ENCODE measurements at regions not wholly inside any gene's neighbourhood (a gene's known extent, or its start where the extent isn't known, plus 50 kb on each side); places are given as distances from the start of the nearest gene placed in this dataset.
"Not testable (repeated sequence)": the region's sequence is repeated elsewhere in the genome, so short reads cannot be mapped to it uniquely, and the experiment has no call there.

DNA sequence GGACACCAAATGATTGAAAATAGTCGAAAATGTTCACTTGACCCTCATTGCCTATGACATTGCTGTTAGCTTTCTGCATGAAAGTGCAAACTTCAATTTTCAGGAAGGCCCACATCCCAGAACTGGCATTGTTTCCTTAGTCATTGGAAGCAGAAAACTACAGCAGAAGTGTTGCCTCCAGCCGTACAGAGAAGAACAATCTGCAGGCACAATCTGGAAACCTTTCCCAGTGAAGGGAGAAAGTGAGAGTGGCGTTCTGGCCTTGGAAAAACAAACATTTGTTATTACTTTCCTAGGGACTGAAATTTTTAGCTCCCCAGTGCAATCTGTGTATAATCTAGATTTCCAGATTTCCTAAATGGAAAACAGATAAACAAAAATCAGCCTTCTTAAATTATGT is 529.5 kb upstream of the RBFOX1 start:
- no peak for DNase-seq (ENCODE audit: low read depth, low spot score)

DNA sequence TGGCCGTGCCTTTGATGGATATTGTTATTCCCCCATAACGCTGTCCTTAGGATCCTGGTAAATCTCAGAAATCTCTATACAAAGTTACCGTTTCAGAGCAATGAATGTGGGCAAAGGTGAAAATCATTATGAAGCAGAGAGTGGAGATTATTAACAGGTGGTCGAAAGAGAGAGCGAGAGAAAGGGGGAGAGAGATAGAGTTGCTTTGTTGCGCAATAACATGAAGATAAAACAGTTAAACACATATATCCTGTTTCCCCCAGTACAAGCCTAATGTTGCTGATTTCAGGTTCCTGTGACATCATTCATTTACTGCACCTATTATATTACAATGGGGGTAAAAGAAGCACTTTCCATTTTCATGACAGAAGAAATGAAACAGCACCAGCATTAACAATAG is 535.4 kb upstream of the RBFOX1 start:
- TF ChIP-seq FOXP2 (optimal IDR thresholded peaks at IDR 0.05; ENCODE audit: control extremely low read depth, extremely low read length, insufficient read depth), result no peak
- TF ChIP-seq EZH2 (IDR thresholded peaks at IDR 0.05), result no peak
- no peak for TF ChIP-seq POLR2AphosphoS5 (IDR thresholded peaks at IDR 0.05; ENCODE audit: borderline replicate concordance, low read depth, low read length)
- no peak for DNase-seq (ENCODE audit: low read depth, low spot score)
- Histone ChIP-seq H3K9me3 (ENCODE audit: low read depth, low read length) (no peaks in the 10 kb centered on the region), H3K4me3 (no peak overlapping the region), H3K9ac (ENCODE audit: insufficient read length) (no peak overlapping the region), H3K36me3 (ENCODE audit: insufficient read depth, low read length) (no peaks in the 10 kb centered on the region), H3K27ac (no peak overlapping the region)

More for the DNA sequence above, 529.5 kb upstream of the RBFOX1 start:
- no peak for TF ChIP-seq POLR2AphosphoS5 (IDR thresholded peaks at IDR 0.05; ENCODE audit: borderline replicate concordance, low read depth, low read length)
- no peak for TF ChIP-seq FOXP2 (optimal IDR thresholded peaks at IDR 0.05; ENCODE audit: control extremely low read depth, extremely low read length, insufficient read depth)
- no peak for TF ChIP-seq EZH2 (IDR thresholded peaks at IDR 0.05)
- Histone ChIP-seq H3K9me3 (ENCODE audit: low read depth, low read length) (no peaks in the 10 kb centered on the region), H3K36me3 (ENCODE audit: insufficient read depth, low read length) (no peaks in the 10 kb centered on the region), H3K27ac (no peak overlapping the region), H3K4me3 (no peak overlapping the region), H3K9ac (ENCODE audit: insufficient read length) (no peak overlapping the region)

DNA sequence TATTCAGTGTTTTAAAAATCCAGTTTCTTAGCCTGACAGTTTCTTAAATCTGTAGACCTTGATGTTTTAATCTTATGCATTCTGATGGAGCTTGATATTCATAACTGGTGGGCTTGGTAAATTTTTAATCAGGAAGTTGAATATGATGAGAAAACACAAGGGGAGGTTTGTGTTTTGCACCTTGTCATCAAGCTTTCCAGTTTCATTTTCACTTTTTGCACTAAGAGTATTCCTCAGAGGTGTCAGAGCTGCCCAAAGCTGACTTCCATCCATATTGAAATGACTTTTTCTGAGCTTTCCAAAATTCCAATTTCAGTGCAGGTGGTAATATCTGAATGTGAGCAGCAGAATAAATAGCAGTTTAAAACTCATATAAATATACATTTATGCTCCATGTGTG is 555.0 kb upstream of the RBFOX1 start:
- Histone ChIP-seq H3K27ac (no peak overlapping the region), H3K4me3 (no peak overlapping the region), H3K36me3 (ENCODE audit: insufficient read depth, low read length) (no peaks in the 10 kb centered on the region), H3K9me3 (ENCODE audit: low read depth, low read length) (no peaks in the 10 kb centered on the region), H3K9ac (ENCODE audit: insufficient read length) (no peak overlapping the region)
- no peak for TF ChIP-seq POLR2AphosphoS5 (IDR thresholded peaks at IDR 0.05; ENCODE audit: borderline replicate concordance, low read depth, low read length)
- TF ChIP-seq EZH2 (IDR thresholded peaks at IDR 0.05), result no peak
- no peak for TF ChIP-seq FOXP2 (optimal IDR thresholded peaks at IDR 0.05; ENCODE audit: control extremely low read depth, extremely low read length, insufficient read depth)
- DNase-seq (ENCODE audit: low read depth, low spot score), result no peak

DNA sequence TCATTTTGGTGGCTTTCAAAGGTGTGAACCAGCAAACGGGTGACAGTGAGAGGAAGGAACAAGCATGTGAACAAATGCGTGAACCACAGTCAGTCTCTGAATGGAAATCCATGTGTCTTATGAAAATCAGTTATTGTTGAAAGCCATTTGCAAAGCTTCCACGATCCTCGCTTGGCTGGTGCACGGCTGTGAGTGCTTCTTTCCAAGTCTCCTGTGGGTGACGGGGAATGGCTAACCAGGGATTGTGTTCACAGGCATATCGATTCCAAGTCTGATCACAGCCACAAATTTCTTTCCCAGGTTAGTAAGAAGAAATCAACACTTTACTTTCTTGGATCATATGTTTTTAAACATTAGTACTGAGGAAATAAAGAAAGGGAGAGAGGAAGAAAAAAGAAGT is 556.9 kb upstream of the RBFOX1 start:
- H3K36me3 ChIP-seq (ENCODE audit: insufficient read depth, low read length), result no peaks in the 10 kb centered on the region
- no peaks in the 10 kb centered on the region for H3K9me3 ChIP-seq (ENCODE audit: low read depth, low read length)
- H3K9ac ChIP-seq (ENCODE audit: insufficient read length), result no peak overlapping the region
- no peak for DNase-seq (ENCODE audit: low read depth, low spot score)
- TF ChIP-seq EZH2 (IDR thresholded peaks at IDR 0.05), result no peak
- no peak overlapping the region for H3K27ac ChIP-seq
- H3K4me3 ChIP-seq, result no peak overlapping the region

DNA sequence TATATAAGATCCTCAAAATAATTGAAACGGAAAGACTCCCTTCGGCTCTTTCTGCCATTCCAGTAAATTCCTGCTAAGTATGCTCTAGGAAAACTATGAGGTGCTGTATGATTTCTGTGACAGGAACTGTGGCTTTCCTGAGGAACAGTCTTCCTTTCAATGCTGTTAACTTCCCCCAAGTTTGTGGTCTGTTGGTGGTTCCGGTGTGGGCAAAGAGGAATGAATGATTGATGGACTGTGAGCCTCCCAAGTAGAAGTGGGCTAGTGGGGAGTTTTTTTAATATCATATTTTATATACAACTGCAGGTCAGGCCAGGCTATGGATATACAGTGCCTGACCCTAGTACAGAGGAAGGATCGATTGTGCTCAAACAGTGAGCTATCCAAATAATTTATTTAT is 560.7 kb upstream of the RBFOX1 start:
- H3K27ac ChIP-seq, result no peak overlapping the region
- DNase-seq (ENCODE audit: low read depth, low spot score), result no peak
- H3K36me3 ChIP-seq (ENCODE audit: insufficient read depth, low read length), result no peaks in the 10 kb centered on the region
- no peaks in the 10 kb centered on the region for H3K9me3 ChIP-seq (ENCODE audit: low read depth, low read length)
- TF ChIP-seq EZH2 (IDR thresholded peaks at IDR 0.05) (no peak), FOXP2 (optimal IDR thresholded peaks at IDR 0.05; ENCODE audit: control extremely low read depth, extremely low read length, insufficient read depth) (no peak)
- no peak overlapping the region for H3K4me3 ChIP-seq
- no peak overlapping the region for H3K9ac ChIP-seq (ENCODE audit: insufficient read length)

DNA sequence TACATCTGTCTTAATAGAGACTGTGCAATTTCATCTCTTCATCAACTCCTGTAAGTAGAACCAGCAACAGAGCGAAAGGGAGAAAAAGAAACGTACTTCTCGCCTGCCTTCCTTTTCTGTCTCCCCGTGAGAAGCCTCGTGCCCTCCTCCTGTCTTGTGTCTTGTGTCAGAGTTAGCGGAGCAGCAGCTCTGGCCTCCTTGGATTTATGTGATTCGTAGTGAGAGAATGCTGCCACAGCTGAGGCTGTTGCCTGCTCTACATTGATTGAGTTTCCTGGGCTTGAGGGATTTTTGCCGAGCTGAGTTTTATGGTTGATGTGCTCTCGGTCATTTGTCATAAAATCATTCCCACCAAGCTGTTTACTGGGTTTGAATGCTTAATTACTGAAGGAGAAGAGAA is 579.1 kb upstream of the RBFOX1 start:
- H3K4me3 ChIP-seq, result no peak overlapping the region
- H3K9ac ChIP-seq (ENCODE audit: insufficient read length), result no peak overlapping the region
- DNase-seq (ENCODE audit: low read depth, low spot score), result no peak
- H3K27ac ChIP-seq, result no peak overlapping the region
- no peaks in the 10 kb centered on the region for H3K36me3 ChIP-seq (ENCODE audit: insufficient read depth, low read length)
- TF ChIP-seq EZH2 (IDR thresholded peaks at IDR 0.05) (no peak), POLR2AphosphoS5 (IDR thresholded peaks at IDR 0.05; ENCODE audit: borderline replicate concordance, low read depth, low read length) (no peak), FOXP2 (optimal IDR thresholded peaks at IDR 0.05; ENCODE audit: control extremely low read depth, extremely low read length, insufficient read depth) (no peak)
- no peaks in the 10 kb centered on the region for H3K9me3 ChIP-seq (ENCODE audit: low read depth, low read length)

DNA sequence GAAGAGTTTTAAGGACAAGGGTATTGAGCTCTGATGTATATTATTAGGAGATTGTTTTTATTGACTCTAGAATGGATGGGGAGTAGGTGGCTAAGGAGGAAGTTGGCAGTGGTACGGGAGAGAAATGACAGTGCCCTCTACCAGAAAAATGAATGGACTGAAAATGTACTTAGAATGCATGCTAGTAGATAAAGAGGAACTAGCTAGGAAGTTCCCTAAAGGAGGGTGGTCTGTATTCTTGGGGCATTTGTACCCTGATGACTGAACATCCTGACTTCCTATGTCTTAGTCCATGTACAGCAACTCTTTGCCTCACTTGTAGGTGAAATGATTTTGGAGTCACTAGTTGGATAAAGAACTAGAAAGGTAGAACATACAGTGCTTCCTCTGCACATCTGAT is 581.5 kb upstream of the RBFOX1 start:
- Histone ChIP-seq H3K9me3 (ENCODE audit: low read depth, low read length) (no peaks in the 10 kb centered on the region), H3K36me3 (ENCODE audit: insufficient read depth, low read length) (no peaks in the 10 kb centered on the region), H3K9ac (ENCODE audit: insufficient read length) (no peak overlapping the region), H3K27ac (no peak overlapping the region), H3K4me3 (no peak overlapping the region)
- no peak for DNase-seq (ENCODE audit: low read depth, low spot score)
- TF ChIP-seq POLR2AphosphoS5 (IDR thresholded peaks at IDR 0.05; ENCODE audit: borderline replicate concordance, low read depth, low read length), result no peak
- no peak for TF ChIP-seq EZH2 (IDR thresholded peaks at IDR 0.05)
- TF ChIP-seq FOXP2 (optimal IDR thresholded peaks at IDR 0.05; ENCODE audit: control extremely low read depth, extremely low read length, insufficient read depth), result no peak

DNA sequence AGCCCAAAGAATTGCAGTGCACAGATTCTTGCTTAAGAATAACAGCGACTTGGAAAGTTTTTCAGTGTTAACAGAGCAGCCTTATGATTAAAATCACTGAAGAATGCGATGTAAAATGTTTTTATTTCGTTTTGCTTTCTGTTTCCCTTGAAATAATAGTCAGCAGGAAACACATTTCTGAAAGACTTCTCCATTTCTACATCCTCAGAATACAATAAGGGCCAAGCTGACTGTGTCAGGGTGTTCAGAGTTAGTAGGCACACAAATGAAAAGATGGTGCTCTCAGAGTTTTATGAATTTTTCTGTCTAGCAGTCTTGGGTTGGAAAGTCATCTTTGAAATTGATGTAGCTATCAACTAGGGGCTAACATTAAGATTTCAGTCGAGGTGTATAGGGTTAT is 582.9 kb upstream of the RBFOX1 start:
- Histone ChIP-seq H3K36me3 (ENCODE audit: insufficient read depth, low read length) (no peaks in the 10 kb centered on the region), H3K27ac (no peak overlapping the region), H3K4me3 (no peak overlapping the region), H3K9me3 (ENCODE audit: low read depth, low read length) (no peaks in the 10 kb centered on the region), H3K9ac (ENCODE audit: insufficient read length) (no peak overlapping the region)
- no peak for DNase-seq (ENCODE audit: low read depth, low spot score)
- TF ChIP-seq POLR2AphosphoS5 (IDR thresholded peaks at IDR 0.05; ENCODE audit: borderline replicate concordance, low read depth, low read length) (no peak), FOXP2 (optimal IDR thresholded peaks at IDR 0.05; ENCODE audit: control extremely low read depth, extremely low read length, insufficient read depth) (no peak), EZH2 (IDR thresholded peaks at IDR 0.05) (no peak)

DNA sequence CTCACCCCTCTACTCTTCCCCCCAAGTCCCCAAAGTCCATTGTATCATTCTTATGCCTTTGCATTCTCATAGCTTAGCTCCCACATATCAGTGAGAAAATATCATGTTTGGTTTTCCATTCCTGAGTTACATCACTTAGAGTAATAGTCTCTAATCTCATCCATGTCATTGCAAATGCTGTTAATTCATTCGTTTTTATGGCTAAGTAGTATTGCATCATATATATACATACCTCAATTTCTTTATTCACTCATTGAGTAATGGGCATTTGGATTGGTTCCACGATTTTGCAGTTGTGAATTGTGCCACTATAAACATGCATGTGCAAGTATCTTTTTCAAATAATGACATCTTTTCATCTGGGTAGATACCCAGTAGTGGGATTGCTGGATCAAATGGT is 596.3 kb upstream of the RBFOX1 start:
- DNase-seq (ENCODE audit: low read depth, low spot score); H3K27ac ChIP-seq; H3K36me3 ChIP-seq (ENCODE audit: insufficient read depth, low read length); H3K4me3 ChIP-seq; H3K9ac ChIP-seq (ENCODE audit: insufficient read length); H3K9me3 ChIP-seq (ENCODE audit: low read depth, low read length): not testable (repeated sequence)

Data from SK-N-MC (cell line).